ENCODE measurements at regions not wholly inside any gene's neighbourhood (a gene's known extent, or its start where the extent isn't known, plus 50 kb on each side); places are given as distances from the start of the nearest gene placed in this dataset.
A peak's percentile ranks its signal among the peaks of the same experiment; 100 is the strongest.
"Not testable (repeated sequence)": the region's sequence is repeated elsewhere in the genome, so short reads cannot be mapped to it uniquely, and the experiment has no call there.

- intact Hi-C loops (cut with micrococcal nuclease; ENCODE audit: unreplicated experiment) = no loop called here
- no peak overlapping the region for H3K4me2 ChIP-seq
- CTCF ChIA-PET = no interaction called here
- BruUV-seq (replicated peaks) = no TSS peak
- no peaks in the 10 kb centered on the region for H3K9me3 ChIP-seq (ENCODE audit: insufficient read depth, low read depth)
- H3K27me3 ChIP-seq (ENCODE audit: insufficient read depth, low read depth) = no peaks in the 10 kb centered on the region
- no peaks in the 10 kb centered on the region for H4K20me1 ChIP-seq (ENCODE audit: insufficient read depth)
- no peaks in the 10 kb centered on the region for H3K36me3 ChIP-seq (ENCODE audit: low read depth)
- no peaks in the 10 kb centered on the region for H3F3A ChIP-seq (ENCODE audit: insufficient read depth, low read depth)
- H3K79me2 ChIP-seq (ENCODE audit: low read depth) = no peaks in the 10 kb centered on the region
- POLR2A ChIA-PET (ENCODE audit: unreplicated experiment) = no interaction called here
- peak overlapping the region; percentile 12; the same call in 1 of the 2 replicates for H2AFZ ChIP-seq
- no peak for DNase-seq
- no peak overlapping the region for H3K27ac ChIP-seq
- H3K9me2 ChIP-seq (ENCODE audit: insufficient read depth) = no peaks in the 10 kb centered on the region
- H3K4me3 ChIP-seq = no peak overlapping the region
- H3K4me1 ChIP-seq (replicated peaks; ENCODE audit: insufficient read depth) = no peaks in the 10 kb centered on the region
- TF ChIP-seq EZH2 (IDR thresholded peaks at IDR 0.05; ENCODE audit: low read depth) (no peak), CTCF (conservative IDR thresholded peaks at IDR 0.05) (no peak)
Measured at GRCh38 chr1:104028416-104029035, 278.8 kb downstream of the AMY1C start.

GRCh38 chr1:104029456-104029970, 279.8 kb downstream of the AMY1C start:
- no peaks in the 10 kb centered on the region for H3K4me1 ChIP-seq (replicated peaks; ENCODE audit: insufficient read depth)
- no peak overlapping the region for H3K27ac ChIP-seq
- no TSS peak for BruUV-seq (replicated peaks)
- H3K79me2 ChIP-seq (ENCODE audit: low read depth) = no peaks in the 10 kb centered on the region
- no peak for TF ChIP-seq EZH2 (IDR thresholded peaks at IDR 0.05; ENCODE audit: low read depth)
- no peak for TF ChIP-seq CTCF (conservative IDR thresholded peaks at IDR 0.05)
- no peaks in the 10 kb centered on the region for H3F3A ChIP-seq (ENCODE audit: insufficient read depth, low read depth)
- ChIA-PET CTCF (no interaction called here), POLR2A (ENCODE audit: unreplicated experiment) (no interaction called here)
- no peak overlapping the region for H3K4me3 ChIP-seq
- no peak overlapping the region for H2AFZ ChIP-seq
- H3K9me2 ChIP-seq (ENCODE audit: insufficient read depth) = no peaks in the 10 kb centered on the region
- no peak overlapping the region for H3K4me2 ChIP-seq
- H4K20me1 ChIP-seq (ENCODE audit: insufficient read depth) = no peaks in the 10 kb centered on the region
- H3K9me3 ChIP-seq (ENCODE audit: insufficient read depth, low read depth) = no peaks in the 10 kb centered on the region
- DNase-seq = no peak
- no peaks in the 10 kb centered on the region for H3K27me3 ChIP-seq (ENCODE audit: insufficient read depth, low read depth)
- H3K36me3 ChIP-seq (ENCODE audit: low read depth) = no peaks in the 10 kb centered on the region
- intact Hi-C loops (cut with micrococcal nuclease; ENCODE audit: unreplicated experiment) = no loop called here

- BruUV-seq (replicated peaks) = no TSS peak
- Histone ChIP-seq H4K20me1 (ENCODE audit: insufficient read depth) (no peaks in the 10 kb centered on the region), H3K4me2 (peak overlapping the region; percentile 50), H3F3A (ENCODE audit: insufficient read depth, low read depth) (no peaks in the 10 kb centered on the region), H3K36me3 (ENCODE audit: low read depth) (no peaks in the 10 kb centered on the region), H3K9me2 (ENCODE audit: insufficient read depth) (no peaks in the 10 kb centered on the region), H3K27me3 (ENCODE audit: insufficient read depth, low read depth) (no peaks in the 10 kb centered on the region), H3K9me3 (ENCODE audit: insufficient read depth, low read depth) (no peaks in the 10 kb centered on the region), H3K27ac (no peak overlapping the region), H3K4me1 (replicated peaks; ENCODE audit: insufficient read depth) (peaks cover 13% of the 10 kb centered on the region), H3K4me3 (no peak overlapping the region), H3K79me2 (ENCODE audit: low read depth) (no peaks in the 10 kb centered on the region), H2AFZ (no peak overlapping the region)
- no peak for TF ChIP-seq CTCF (conservative IDR thresholded peaks at IDR 0.05)
- TF ChIP-seq EZH2 (IDR thresholded peaks at IDR 0.05; ENCODE audit: low read depth) = no peak
- CTCF ChIA-PET = no interaction called here
- intact Hi-C loops (cut with micrococcal nuclease; ENCODE audit: unreplicated experiment) = no loop called here
- POLR2A ChIA-PET (ENCODE audit: unreplicated experiment) = no interaction called here
- DNase-seq = no peak
Measured at GRCh38 chr1:104056786-104057185, 307.1 kb downstream of the AMY1C start.

- CTCF ChIA-PET; H3K36me3 ChIP-seq (ENCODE audit: low read depth); H3K27me3 ChIP-seq (ENCODE audit: insufficient read depth, low read depth); intact Hi-C loops (cut with micrococcal nuclease; ENCODE audit: unreplicated experiment); H3F3A ChIP-seq (ENCODE audit: insufficient read depth, low read depth); H3K4me3 ChIP-seq; BruUV-seq (replicated peaks); H3K79me2 ChIP-seq (ENCODE audit: low read depth); H3K9me2 ChIP-seq (ENCODE audit: insufficient read depth); H4K20me1 ChIP-seq (ENCODE audit: insufficient read depth); H3K9me3 ChIP-seq (ENCODE audit: insufficient read depth, low read depth); POLR2A ChIA-PET (ENCODE audit: unreplicated experiment); H3K27ac ChIP-seq: not testable (repeated sequence)
- H3K4me1 ChIP-seq (replicated peaks; ENCODE audit: insufficient read depth) = peaks cover 13% of the 10 kb centered on the region
- peak; percentile 60 to 73 for DNase-seq
- peak overlapping the region; percentile 74 for H2AFZ ChIP-seq
- peak overlapping the region; percentile 50 for H3K4me2 ChIP-seq
Measured at GRCh38 chr1:104057219-104057898, 307.7 kb downstream of the AMY1C start.

GRCh38 chr1:104061637-104062036, 311.9 kb downstream of the AMY1C start:
- H3K36me3 ChIP-seq (ENCODE audit: low read depth); H3K4me2 ChIP-seq; H3K27me3 ChIP-seq (ENCODE audit: insufficient read depth, low read depth); H3K27ac ChIP-seq; H2AFZ ChIP-seq; intact Hi-C loops (cut with micrococcal nuclease; ENCODE audit: unreplicated experiment); H3K79me2 ChIP-seq (ENCODE audit: low read depth); H3F3A ChIP-seq (ENCODE audit: insufficient read depth, low read depth); H4K20me1 ChIP-seq (ENCODE audit: insufficient read depth); BruUV-seq (replicated peaks); H3K4me3 ChIP-seq; H3K9me2 ChIP-seq (ENCODE audit: insufficient read depth); H3K9me3 ChIP-seq (ENCODE audit: insufficient read depth, low read depth); POLR2A ChIA-PET (ENCODE audit: unreplicated experiment); DNase-seq; CTCF ChIA-PET: not testable (repeated sequence)
- peaks cover 22% of the 10 kb centered on the region for H3K4me1 ChIP-seq (replicated peaks; ENCODE audit: insufficient read depth)

All from PC-9 (cell line).